Colon (tissue), 2 donors: ENCODE measurements at regions not wholly inside any gene's neighbourhood (a gene's known extent, or its start where the extent isn't known, plus 50 kb on each side); places are given as distances from the start of the nearest gene placed in this dataset.

Experiments used
- FAIRE-seq: peaks from 2 replicates; lab custom pipeline; 2012; peaks lifted over from hg19 to GRCh38; lab: Jason Lieb, UNC
- donor health status: control.
- donor health status: control.

- no peak for FAIRE-seq
These were observed 297.7 kb downstream of the CSNK1G3 start for GRCh38 chr5:123809594-123810221.

DNA sequence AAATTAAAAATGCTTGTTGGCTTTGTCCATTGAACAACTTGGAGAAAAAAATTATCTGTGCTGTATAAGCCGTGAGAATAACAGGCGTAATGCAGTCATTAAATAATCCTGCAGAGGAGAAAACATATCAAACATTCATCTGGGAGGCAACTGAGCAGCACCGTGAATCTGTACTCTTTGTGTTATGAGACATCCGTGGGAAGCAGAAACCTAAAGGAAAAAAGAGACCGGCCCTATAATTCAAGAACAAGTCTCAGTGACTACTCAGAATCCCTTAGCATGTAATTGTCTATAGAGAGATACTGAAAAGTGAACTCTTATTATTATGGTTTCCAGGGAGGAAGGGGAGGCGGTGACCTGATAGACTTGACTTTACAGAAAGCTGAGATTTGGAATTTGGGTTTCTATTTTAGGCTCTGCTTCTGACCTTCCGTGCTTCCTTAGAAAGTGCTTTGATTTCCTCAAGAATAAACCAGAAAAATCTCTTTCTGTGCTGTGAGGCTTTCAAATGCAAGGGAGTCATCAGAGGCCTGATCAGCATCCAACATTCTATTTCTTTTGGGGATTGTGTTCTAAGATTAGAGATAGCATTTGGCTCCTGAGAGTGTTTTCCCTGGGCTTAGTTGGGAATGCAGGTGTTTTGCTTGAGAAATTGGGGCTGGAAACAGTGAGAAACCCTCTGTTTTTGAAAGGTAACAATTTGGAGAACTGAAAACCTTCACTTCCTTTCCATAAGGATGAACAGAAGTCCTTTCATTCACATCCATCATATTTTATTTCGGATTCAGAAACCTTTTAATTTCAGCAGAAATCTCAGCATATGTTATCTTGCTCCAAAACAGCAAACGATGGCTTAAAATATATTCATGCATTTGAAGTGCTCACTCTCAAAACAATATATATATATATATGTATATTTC lies 296.7 kb downstream of the CSNK1G3 start:
- no peak for FAIRE-seq

GRCh38 chr5:123807177-123807945 lies 295.4 kb downstream of the CSNK1G3 start:
- FAIRE-seq: no peak

DNA sequence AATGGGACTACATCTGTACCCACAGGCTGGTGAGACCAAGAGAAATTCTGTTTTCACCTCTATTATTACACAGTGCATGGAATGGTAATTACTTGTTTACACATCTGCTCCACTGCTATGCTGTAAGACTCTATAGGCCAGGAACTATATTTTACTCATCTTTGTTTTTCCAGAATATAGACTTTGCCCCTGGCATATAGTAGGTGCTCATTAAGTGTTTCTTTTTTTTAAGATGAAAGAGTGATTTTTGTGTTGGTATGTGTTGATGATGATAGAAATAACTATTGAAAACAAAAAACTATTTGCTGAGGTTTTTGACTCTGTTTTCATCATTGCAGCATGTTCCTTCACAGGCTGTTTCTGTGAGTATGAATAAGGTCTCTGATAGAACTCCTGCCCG lies 294.7 kb downstream of the CSNK1G3 start:
- no peak for FAIRE-seq

DNA sequence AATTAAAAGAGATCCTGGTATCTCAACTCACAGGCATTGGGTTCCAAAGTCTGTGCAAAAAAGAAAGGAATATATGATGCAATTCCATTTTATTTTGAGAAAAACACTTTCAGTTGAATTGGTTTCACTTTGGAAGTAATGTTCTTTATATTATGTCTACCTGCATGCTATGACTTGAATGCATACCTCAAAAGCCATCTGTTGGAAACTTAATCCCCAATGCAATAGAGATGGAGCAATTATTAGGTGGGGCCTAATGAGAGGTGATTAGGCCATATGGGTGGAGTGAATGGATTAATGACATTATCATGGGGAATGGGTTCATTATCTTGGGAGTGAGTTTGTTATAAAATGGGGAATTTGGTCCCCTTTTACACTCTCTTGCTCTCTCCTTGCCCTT lies 293.3 kb downstream of the CSNK1G3 start:
- no peak for FAIRE-seq

GRCh38 chr5:123803359-123803758 lies 291.4 kb downstream of the CSNK1G3 start:
- FAIRE-seq: no peak

DNA sequence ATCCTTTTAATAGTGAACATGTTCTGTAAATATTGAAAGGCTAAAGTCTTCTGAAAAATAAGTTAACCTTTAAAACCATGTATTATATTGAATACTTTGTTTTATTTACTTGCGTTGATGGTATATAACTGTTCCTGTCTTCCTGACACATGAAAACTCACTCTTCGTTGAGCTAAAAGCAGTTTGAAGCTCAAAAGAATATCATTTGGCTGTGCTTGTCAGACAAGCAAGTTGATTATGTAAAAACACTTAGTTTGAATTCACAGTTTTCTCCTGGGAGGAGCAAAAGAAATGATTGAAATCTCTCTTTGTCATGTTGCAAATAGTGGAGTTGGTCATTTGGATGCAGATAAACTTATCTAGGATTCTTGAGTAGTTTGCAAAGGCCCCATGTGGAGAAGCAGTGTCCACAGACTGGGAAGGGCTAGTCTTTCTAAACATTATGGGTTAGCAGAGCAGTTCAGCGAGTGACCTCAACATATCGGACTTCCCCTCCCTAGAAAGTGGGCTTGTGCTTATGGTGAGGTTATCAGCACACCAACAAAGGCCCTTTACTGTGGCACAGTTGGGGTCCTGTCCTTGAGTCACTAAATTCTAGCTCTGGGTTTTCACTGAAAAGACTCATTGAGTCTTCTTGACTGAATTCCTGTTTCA lies 290.4 kb downstream of the CSNK1G3 start:
- no peak for FAIRE-seq

DNA sequence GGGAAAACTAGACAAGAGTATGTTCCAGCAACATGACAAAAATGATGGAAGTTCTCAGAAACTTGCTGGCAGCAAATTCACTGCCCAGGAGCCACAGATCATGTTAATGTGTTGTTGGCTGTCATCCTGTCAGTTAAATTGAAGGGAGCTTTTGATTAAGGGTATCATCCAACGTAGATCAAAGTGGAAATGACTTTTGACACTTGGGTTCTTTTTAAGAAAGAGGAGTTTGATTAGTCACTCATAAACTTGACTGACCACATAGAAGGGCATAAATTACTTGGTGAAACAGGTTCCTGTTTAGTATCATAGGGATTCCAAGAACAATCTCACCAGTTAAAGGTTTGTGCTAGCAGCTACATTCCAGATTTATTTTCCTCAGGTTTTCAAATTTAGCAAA lies 288.7 kb downstream of the CSNK1G3 start:
- no peak for FAIRE-seq

DNA sequence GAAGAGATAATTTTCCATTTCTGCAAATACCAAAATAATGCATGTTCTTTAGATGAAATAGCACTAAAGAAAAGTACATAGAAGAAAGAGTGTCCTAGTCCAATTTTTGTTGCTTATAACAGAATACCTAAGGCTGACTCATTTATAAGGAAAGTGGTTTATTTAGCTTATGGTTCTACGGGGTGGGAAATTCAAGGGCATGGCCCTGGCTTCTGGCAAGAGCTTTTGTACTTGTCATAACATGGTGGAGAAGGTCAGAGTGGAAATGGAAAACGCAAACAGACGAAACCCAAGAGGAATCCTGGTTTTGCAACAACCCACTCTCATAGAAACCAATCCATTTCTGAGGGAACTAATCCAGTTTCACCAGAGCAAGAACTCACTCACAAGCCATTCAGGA lies 283.7 kb downstream of the CSNK1G3 start:
- FAIRE-seq: no peak

GRCh38 chr5:123790226-123790625 lies 278.2 kb downstream of the CSNK1G3 start:
- FAIRE-seq: no peak

DNA sequence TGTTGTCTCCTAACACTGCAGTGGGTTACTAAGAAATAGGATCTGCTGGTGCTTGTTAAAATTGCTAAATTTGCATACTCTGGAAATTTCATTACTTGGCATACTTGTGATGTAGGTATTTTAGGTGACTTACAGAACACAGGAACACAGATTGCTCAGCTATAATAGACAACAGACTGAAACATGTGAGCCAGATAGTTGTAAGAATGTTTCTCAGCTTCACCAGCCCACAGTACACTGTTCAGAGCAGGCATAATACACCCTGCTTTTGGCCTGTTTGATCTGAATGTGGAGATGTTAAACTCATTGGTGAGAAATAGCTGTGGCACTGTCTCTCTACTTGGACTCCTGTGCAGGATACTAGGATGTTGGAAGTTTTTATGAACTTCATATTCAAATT lies 275.7 kb downstream of the CSNK1G3 start:
- no peak for FAIRE-seq

DNA sequence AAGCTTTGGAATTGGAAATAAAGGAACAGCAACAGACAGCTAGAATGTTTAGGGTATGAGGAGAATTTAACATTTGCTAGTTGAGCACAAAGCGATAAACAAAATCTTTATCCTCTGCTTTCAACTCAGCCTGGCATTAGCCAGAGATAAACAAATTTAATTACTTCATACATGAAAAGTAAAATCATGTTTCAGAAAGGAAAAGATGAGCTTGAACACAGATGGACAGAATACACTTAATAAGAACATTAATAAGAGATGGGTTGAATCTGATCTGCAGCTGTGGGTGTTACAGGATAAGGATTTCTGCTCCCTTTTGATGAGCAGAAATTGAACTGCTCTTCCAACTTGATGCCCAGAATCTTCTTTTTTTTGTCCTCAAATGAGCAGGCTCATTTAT lies 275.2 kb downstream of the CSNK1G3 start:
- FAIRE-seq: no peak

GRCh38 chr5:123786411-123786810 lies 274.4 kb downstream of the CSNK1G3 start:
- no peak for FAIRE-seq

DNA sequence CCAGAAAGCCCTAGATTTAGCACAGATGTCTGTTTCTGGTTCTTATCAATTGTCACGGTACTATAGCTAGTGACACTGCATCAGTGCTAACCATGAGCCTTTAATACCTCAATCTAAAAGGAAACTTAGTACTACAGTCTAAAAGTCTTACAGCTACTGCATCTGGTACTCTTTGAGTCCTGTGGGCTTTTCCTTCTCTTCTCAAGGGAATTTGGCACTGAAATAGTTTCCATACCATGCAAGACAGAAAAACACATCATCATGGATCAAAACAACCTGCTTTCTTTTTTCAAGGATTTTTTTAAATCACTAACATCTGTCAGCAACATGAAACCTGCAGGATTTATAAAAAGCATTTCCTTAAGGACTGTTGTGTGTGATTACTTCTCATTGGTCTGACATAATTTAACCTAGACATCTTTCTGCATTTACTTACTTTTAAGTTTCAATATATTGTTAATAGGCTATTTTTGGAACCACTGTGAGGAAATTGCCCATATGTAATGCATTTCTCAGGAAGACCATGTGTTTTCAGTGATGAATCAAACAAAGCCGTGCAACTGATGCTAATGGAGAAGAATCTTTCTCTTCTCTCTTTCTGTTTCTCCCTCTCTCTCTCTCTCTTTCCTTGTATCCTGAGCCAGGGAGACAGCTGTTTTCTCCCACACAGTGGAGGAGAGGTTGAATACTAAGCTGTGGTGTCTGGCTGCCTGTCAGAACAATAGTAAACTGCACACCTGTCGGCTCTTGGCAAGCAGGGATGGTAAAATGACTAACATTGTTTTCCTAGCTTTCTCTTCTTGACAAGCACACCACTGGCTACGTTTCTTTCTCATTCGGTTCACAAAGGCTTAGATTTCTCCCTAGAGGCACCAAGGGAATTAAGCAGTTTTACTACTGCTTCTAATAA lies 273.4 kb downstream of the CSNK1G3 start:
- no peak for FAIRE-seq

GRCh38 chr5:123783421-123783820 lies 271.4 kb downstream of the CSNK1G3 start:
- no peak for FAIRE-seq

DNA sequence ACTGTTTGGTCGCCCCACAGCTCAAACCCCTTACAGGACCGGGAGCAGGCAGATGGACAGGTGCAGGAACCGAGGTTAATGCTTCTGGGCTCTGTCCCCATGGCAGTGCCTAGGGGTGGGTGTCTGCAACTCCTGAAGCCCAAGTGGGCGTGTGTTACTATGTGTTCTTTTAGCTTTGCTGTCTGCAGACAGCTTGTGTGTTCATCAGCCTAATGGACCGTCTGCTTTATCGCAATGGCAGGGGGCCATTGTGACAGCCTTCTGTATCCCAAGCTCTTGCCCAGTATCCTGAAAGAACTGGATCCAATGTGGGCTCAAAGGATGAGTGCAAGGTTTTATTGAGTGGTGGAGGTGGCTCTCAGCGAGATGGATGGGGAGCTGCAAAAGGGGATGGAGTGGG lies 266.7 kb downstream of the CSNK1G3 start:
- FAIRE-seq: no peak

DNA sequence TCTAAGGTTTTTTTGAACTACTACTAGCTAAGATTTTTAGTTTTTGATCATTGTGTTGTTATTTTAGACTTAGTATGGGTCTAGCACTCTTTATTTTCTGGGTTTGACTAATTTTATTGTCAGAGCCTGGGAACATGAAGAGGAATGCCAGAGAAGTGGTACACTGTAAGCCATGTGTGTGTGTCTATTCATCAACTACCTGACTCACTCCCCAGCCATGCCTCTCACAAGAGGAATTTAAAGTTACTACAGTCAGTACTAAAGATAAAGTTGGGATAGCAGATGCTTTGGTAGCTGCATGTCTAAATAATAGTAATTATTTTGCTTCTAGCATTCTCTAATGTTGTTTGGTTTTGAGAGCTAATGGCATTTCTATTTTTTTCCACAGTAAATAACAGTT lies 264.8 kb downstream of the CSNK1G3 start:
- no peak for FAIRE-seq

- FAIRE-seq: no peak
These were observed 259.7 kb downstream of the CSNK1G3 start for GRCh38 chr5:123771715-123772114.

DNA sequence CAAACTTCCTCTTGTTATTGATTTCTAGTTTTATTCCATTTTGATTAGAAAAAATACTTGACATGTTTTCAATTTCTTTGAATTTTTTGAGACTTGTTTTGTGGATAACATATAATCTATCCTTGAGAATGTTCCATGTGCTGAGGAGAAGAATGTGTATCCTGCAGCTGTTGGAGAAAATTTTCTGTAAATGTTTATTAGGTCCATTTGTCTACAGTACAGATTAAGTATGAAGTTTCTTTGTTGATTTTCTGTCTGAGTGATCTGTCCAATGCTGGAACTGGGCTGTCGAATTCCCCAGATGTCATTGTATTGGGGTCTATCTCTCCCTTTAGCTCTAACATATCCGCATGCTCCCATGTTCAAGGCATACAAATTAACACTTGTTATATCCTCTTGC lies 251.2 kb downstream of the CSNK1G3 start:
- peak; percentile 88 for FAIRE-seq

GRCh38 chr5:123756816-123757215 lies 244.8 kb downstream of the CSNK1G3 start:
- FAIRE-seq: no peak

DNA sequence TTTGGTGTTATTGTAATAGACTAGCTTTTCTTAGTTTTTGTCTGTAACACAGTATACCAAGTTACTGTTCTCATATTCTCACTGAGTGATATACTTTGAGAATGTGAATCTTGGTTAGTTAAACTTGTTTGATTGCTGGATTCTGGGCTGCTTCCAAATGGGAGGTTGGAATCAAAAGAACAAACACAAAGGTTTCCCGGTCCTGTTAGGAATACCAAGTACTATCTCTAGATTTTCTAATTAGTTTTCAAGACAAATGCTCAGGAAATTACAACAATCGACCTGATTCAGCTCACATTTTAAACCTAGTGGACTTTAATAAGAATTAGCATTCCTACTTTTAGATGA lies 244.3 kb downstream of the CSNK1G3 start:
- no peak for FAIRE-seq
